ENCODE measurements at regions not wholly inside any gene's neighbourhood (a gene's known extent, or its start where the extent isn't known, plus 50 kb on each side); places are given as distances from the start of the nearest gene placed in this dataset.

GRCh38 chr1:55423376-55423775, 208.2 kb upstream of the USP24 start (continued):
- TF ChIP-seq HMG20A (CRISPR knock-in tag; IDR thresholded peaks at IDR 0.05; ENCODE audit: borderline replicate concordance): peak; percentile 37; the same call in 1 of the 2 replicates
- peak; percentile 78 for TF ChIP-seq FOSL2 (CRISPR knock-in tag; IDR thresholded peaks at IDR 0.05)
- TF ChIP-seq CREBL2 (CRISPR knock-in tag; IDR thresholded peaks at IDR 0.05; ENCODE audit: borderline replicate concordance): no peak
- TF ChIP-seq ZNF777 (CRISPR knock-in tag; IDR thresholded peaks at IDR 0.05): no peak
- TF ChIP-seq RFXANK (CRISPR knock-in tag; IDR thresholded peaks at IDR 0.05): no peak
- TF ChIP-seq KLF16 (CRISPR knock-in tag; IDR thresholded peaks at IDR 0.05): no peak
- no peak for TF ChIP-seq JDP2 (CRISPR knock-in tag; IDR thresholded peaks at IDR 0.05; ENCODE audit: borderline replicate concordance)
- TF ChIP-seq TFDP1 (CRISPR knock-in tag; IDR thresholded peaks at IDR 0.05; ENCODE audit: borderline replicate concordance): no peak
- no peak for TF ChIP-seq ZNF180 (CRISPR knock-in tag; IDR thresholded peaks at IDR 0.05; ENCODE audit: borderline replicate concordance, low read depth)
- TF ChIP-seq ZSCAN31 (CRISPR knock-in tag; IDR thresholded peaks at IDR 0.05; ENCODE audit: low read depth): no peak
- TF ChIP-seq SMC3 (IDR thresholded peaks at IDR 0.05; ENCODE audit: low read length): no peak
- no peak for TF ChIP-seq ZFP41 (CRISPR knock-in tag; IDR thresholded peaks at IDR 0.05; ENCODE audit: borderline replicate concordance)
- TF ChIP-seq ZNF281 (CRISPR knock-in tag; IDR thresholded peaks at IDR 0.05; ENCODE audit: borderline replicate concordance): no peak
- no peak for TF ChIP-seq ZFP36L2 (CRISPR knock-in tag; IDR thresholded peaks at IDR 0.05)
- no peak for TF ChIP-seq ZNF24 (IDR thresholded peaks at IDR 0.05)
- 0 out of 2 replicates have a peak, but pooled peaks have one; percentile 11 for TF ChIP-seq RARA (CRISPR knock-in tag; IDR thresholded peaks at IDR 0.05)
- TF ChIP-seq, protein P1, sequence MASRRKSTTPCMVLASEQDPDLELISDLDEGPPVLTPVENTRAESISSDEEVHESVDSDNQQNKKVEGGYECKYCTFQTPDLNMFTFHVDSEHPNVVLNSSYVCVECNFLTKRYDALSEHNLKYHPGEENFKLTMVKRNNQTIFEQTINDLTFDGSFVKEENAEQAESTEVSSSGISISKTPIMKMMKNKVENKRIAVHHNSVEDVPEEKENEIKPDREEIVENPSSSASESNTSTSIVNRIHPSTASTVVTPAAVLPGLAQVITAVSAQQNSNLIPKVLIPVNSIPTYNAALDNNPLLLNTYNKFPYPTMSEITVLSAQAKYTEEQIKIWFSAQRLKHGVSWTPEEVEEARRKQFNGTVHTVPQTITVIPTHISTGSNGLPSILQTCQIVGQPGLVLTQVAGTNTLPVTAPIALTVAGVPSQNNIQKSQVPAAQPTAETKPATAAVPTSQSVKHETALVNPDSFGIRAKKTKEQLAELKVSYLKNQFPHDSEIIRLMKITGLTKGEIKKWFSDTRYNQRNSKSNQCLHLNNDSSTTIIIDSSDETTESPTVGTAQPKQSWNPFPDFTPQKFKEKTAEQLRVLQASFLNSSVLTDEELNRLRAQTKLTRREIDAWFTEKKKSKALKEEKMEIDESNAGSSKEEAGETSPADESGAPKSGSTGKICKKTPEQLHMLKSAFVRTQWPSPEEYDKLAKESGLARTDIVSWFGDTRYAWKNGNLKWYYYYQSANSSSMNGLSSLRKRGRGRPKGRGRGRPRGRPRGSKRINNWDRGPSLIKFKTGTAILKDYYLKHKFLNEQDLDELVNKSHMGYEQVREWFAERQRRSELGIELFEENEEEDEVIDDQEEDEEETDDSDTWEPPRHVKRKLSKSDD (CRISPR knock-in tag; IDR thresholded peaks at IDR 0.05; ENCODE audit: low read depth): no peak
- TF ChIP-seq ZNF33A (CRISPR knock-in tag; IDR thresholded peaks at IDR 0.05; ENCODE audit: borderline replicate concordance): no peak
- no peak for TF ChIP-seq TBP (CRISPR knock-in tag; IDR thresholded peaks at IDR 0.05)
- TF ChIP-seq NR2F6 (IDR thresholded peaks at IDR 0.05): no peak
- no peak for TF ChIP-seq NR2F6 (CRISPR knock-in tag; IDR thresholded peaks at IDR 0.05)
- no peak for TF ChIP-seq MAFK (conservative IDR thresholded peaks at IDR 0.05 in 1 of 2, IDR thresholded peaks at IDR 0.05 in 1 of 2; ENCODE audit: low read length in 2 of 2)
- no peak for TF ChIP-seq SMARCE1 (IDR thresholded peaks at IDR 0.05; ENCODE audit: borderline replicate concordance)
- no peak for TF ChIP-seq REL (CRISPR knock-in tag; conservative IDR thresholded peaks at IDR 0.05)
